ENCODE measurements at regions not wholly inside any gene's neighbourhood (a gene's known extent, or its start where the extent isn't known, plus 50 kb on each side); places are given as distances from the start of the nearest gene placed in this dataset.

DNA sequence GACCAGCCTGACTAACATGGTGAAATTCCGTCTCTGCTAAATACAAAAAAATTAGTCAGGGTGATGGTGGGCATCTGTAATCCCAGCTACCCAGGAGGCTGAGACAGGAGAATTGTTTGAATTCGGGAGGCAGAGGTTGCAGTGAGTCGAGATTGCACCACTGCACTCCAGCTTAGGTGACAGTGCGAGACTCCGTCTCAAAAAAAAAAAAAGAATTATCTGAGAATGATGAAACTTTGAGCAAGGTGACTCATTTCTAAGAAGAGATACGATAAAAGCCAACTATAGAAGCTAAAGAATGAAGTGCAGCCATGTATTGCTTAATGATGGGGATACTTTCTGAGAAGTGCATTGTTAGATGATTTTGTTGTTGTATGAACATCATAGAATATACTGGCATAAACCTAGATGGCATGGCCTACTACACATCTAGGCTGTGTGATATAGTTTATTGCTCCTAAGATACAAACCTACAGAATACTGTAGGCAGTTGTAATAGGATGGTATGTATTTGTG, 64.7 kb downstream of the SNRPE start:
- peak in 1 of 2 experiments; percentile 28 for DNase-seq (ENCODE audit: low read depth in 2 of 2)

GRCh38 chr1:203929741-203930309, 68.4 kb downstream of the SNRPE start:
- DNase-seq (ENCODE audit: low read depth in 2 of 2) = no peak

DNA sequence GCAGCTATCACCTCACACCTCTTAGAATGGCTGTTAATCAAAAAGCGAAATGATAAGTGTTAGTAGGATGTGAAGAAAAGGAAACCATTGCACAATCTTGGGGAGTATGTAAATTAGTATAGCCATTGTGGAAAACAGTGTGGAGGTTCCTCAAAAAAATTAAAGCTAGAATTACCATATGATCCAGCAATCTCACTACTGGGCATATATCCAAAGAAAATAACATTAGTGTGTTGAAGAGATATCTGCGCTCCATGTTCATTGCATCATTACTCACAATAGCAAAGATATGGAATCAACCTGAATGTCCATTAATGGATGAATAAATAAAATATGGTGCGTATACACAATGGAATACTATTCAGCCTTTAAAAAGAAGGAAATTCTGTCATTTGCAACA, 68.9 kb downstream of the SNRPE start:
- no peak for DNase-seq (ENCODE audit: low read depth in 2 of 2)

- DNase-seq (ENCODE audit: low read depth in 2 of 2) = no peak
These were observed 70.6 kb downstream of the SNRPE start for GRCh38 chr1:203931953-203932352.

DNA sequence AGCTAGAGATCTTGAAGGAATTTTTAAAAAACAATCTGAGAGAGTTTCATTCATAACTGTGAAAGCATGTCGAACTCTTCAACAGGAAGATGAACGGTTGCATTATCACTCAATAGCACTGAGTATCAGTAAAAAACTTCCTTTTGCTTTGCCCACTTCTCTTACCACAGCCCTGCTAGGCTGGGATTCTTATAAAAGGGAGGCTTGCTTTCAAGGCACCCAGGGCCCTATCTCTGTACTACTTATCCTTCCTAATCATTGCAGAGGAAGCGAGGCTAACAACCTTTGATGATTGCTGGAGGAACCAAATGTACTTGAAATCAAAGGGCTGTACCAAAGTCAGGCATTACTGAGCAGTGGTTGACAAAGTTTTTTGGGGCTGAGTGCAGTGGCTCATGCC, 71.2 kb downstream of the SNRPE start:
- no peak for DNase-seq (ENCODE audit: low read depth in 2 of 2)

DNA sequence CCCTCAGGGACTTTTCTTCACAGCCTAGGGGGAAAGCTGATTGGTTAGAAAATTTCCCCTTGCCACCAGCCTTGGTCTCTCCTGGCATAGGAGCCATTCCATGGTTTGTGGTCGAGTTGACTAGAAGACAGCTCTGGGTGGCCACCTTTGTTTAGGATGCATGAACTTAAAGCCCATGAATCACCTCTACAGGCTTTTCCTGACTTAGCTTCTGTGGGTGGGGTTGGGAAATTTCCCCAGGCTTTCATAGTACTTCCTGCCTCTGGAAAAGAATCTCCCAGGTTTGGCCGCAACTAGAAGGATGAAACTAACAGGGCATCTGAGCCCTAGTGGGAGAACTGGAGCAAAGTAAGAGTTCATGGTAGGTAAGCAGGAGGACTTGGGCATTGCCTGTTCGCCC, 72.6 kb downstream of the SNRPE start:
- DNase-seq (ENCODE audit: low read depth in 2 of 2) = no peak

DNA sequence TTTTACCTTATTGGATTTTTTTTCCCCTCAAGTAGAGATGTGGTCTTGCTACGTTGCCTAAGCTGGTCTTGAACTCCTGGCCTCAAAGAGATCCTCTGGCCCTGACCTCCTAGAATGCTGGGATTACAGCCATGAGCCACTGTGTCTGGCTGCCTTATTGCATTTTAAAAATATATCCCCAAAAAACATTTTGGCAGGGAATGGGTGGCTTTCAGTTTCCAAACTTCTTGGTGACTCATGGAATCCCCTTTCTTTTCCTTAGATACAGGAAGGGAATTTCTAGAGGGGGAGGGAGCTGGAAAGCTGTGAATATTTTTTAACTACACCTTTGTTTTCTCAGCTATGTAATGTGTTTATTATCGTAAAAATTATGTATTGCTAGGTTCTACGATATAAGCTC, 73.3 kb downstream of the SNRPE start:
- DNase-seq (ENCODE audit: low read depth in 2 of 2) = no peak

- DNase-seq (ENCODE audit: low read depth in 2 of 2) = no peak
These were observed 73.9 kb downstream of the SNRPE start for GRCh38 chr1:203935321-203935720.

DNA sequence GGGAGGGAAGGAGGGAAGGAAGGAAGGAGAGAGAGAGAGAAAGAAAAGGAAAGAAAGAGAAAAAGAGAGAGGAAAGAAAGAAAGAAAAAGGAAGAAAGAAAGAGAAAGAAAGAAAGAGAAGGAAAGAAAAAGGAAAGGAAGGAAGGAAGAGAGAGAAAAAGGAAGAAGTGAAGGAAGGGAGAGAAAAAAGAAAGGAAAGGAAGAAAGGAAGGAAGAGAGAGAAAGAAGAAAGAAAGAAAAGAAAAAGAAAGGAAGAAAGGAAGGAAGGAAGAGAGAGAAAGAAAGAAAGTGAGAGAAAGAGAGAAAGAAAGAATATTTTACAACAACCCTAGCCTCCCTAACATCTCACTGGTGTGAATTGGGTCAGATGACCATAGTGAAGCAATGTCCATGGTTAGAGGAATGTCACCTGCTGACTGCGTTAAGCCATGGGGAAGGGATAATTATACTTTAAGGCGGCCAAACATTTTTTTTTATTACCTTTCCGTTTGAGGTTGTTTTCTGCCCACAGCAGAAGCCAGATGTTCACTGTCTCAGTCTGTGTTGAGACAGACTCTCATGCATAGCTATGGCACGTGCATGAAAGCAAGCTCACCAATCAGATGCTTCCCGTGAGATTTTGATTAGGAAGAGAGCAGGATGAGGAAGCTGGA, 76.4 kb downstream of the SNRPE start:
- DNase-seq (ENCODE audit: low read depth in 2 of 2) = no peak

DNA sequence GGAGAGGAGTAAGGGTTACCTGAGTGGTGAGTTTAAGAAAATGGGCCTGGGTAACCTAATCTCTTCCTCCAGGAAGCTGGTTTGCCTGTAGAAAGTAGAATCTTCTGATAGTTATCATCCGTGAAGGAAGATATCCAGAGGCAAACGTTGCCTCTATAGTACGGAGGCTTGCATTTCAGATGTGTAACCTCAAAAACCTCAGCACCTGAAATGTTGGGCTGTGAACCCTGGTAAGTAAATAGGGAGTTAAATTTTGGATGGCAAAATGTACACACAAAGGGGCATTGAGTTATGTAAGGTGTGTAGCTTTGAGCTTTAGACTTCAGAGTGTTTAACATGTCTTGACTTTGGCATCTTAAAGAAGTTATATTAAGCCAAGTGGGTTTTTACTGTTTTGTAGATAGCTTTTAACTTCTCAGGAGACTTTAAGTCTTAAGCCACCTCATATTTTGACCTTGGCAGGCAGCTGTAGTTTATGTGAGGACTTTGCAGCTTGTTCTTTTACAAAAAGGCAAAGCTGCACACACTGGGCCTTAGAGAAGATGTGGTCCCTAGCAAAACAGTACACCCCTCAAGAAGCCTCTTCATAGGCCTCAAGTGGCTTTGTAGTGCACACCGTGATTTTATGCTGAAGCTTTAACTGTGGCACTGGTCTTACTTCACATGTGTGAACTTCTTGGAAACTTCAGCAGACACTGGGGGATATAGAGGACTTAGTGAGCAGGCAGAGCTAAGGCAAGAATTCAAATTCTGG, 83.4 kb downstream of the SNRPE start:
- DNase-seq (ENCODE audit: low read depth in 2 of 2) = no peak

DNA sequence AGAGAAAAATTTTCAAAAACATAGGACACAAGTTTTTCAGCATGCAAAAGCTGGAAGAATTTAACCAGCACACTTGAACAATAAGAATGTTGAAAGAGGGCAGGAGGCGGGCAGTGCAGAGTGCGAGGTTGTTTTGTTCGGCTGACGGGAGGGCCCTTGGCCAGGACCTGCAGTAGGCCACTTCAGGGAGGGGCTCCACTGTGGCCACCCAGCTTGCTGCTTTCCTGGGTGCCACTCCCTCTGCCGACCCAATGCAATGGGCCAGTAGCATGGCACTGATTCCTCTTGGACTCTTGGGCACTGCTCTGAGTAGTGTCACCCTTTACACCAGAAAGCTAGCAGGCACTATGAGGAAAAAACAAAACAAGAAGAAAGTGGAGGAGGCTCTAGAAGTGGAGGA, 92.9 kb downstream of the SNRPE start:
- no peak for DNase-seq (ENCODE audit: low read depth in 2 of 2)

DNA sequence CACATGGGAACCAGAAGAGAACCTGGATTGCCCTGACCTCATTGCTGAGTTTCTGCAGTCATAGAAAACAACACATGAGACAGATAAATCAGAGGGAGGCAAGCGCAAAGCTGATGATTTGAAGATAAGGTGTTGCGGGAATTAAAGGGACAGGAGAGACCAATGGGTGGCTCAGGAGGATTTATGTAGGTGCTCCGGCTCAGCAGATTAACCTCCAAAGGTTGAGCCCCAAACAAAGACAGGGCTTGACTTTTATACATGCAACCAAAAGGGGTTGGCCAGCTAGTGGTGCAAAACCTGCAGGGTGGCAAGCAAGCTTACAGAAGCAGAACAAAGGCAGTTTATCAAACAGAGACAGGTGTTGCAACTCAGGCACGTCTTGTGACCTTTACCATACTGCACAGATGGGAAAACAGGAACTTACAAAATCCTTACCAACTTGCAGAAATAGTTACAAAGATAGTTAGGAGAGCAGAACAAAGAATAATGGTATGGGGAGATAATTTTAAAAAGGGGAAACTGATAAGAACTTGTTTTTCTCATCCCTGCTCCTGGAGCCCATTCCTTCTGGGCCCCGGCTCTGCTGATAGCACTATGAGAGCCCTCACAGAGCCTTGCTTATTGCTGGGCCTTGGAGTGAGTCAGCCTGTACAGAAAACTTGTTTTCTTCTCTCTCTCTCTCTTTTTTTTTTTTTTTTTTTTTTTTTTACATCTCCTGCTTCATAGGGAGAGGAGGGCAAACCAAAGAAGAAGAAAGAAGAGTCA, 93.6 kb downstream of the SNRPE start:
- DNase-seq (ENCODE audit: low read depth in 2 of 2) = no peak

- no peak for DNase-seq (ENCODE audit: low read depth in 2 of 2)
These were observed 104.2 kb upstream of the SOX13 start for GRCh38 chr1:203968761-203969160.

DNA sequence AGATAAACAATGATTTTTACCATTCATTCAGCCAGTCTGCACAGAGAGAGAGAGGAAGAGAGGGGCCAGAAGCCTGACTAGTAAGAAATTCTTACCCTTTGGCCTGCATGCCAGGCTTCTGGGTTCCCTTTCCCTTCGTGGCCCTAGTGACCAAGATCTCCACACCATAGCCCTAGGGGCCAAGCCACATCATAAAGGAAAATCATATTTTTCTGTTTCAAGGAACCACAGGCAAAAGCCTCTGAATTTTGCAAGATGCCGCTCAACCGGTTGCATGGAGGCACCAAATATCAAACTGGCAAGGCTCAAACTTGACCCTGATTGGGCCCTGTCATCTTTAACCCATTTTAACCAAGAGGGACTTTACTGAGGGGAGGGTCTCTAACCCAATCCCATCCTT, 103.1 kb upstream of the SOX13 start:
- DNase-seq (ENCODE audit: low read depth in 2 of 2) = no peak

DNA sequence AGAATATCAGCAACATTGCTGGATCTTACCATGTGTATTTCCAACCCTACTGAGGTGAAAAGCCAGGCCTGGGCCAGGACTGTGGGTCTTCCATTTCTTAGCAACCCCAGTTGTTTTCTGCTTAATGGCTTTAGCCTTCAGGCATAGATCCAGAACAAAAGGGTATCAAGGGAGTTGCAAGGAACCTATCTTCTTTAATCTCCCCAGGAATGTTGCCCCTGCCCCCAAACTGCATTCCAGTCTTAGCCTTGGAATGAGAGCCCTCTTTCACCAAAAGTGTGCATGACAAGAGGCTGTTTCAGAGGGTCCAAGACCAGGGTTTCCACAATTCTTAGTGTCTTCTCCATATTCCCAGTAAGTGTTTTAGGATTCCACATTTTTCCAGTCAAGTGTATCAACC, 87.9 kb upstream of the SOX13 start:
- peak; percentile 1 to 3 for DNase-seq (ENCODE audit: low read depth in 2 of 2)

DNA sequence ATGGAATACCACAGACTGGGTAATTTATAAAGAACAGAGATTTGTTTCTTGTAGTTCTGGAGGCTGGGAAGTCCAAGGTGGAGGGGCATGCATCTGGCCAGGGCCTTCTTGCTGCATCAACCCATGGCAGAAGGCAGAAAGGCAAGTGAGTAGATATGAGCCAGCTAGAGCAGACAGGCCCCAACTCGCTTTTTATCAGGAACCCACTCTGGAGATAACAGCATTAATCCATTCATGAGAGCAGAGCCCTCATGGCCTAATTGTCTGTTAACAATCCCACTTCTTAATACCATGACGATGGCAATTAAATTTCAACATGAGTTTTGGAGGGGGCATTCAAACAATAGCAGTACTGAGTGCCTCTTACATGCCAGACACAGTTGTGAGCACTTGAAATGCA, 87.2 kb upstream of the SOX13 start:
- no peak for DNase-seq (ENCODE audit: low read depth in 2 of 2)

GRCh38 chr1:203986887-203987461, 85.9 kb upstream of the SOX13 start:
- DNase-seq (ENCODE audit: low read depth in 2 of 2) = no peak

GRCh38 chr1:203990118-203990517, 82.8 kb upstream of the SOX13 start:
- no peak for DNase-seq (ENCODE audit: low read depth in 2 of 2)

GRCh38 chr1:203992440-203992839, 80.5 kb upstream of the SOX13 start:
- no peak for DNase-seq (ENCODE audit: low read depth in 2 of 2)

DNA sequence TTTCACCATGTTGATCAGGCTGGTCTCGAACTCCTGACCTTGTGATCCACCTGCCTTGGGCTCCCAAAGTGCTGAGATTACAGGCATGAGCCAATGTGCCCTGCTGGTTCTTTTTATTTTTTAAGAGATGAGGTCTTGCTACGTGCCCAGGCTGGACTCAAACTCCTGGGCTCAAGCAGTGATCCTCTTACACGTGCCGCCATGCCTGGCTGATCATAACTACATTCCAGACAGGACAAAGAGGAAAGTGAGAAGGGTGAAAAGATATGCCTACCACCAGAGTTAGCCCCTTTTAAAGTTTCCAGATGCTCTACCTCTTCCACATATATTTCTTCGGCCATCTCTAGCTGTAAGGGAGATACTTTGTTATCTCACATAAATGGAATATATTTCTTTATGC, 79.7 kb upstream of the SOX13 start:
- no peak for DNase-seq (ENCODE audit: low read depth in 2 of 2)

DNA sequence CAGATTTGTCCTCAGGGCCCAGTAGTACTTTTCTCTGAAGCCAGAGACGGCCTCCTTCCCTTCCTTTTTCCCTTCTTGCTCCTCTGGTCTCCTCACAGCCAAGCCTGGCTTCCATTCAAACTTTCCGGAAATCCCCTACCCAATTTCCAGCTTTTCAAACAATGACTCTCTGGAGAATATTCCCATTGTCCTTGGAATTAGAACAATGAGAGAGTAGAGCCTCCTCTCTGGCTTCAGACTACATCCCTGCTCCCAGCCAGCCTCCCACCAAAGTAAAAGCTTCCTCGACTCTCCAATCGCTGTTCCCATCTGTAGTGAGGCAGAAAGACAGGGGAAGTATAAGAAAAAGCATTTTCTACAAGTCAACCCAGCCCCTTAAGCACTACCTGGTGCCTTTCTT, 77.7 kb upstream of the SOX13 start:
- no peak for DNase-seq (ENCODE audit: low read depth in 2 of 2)

DNA sequence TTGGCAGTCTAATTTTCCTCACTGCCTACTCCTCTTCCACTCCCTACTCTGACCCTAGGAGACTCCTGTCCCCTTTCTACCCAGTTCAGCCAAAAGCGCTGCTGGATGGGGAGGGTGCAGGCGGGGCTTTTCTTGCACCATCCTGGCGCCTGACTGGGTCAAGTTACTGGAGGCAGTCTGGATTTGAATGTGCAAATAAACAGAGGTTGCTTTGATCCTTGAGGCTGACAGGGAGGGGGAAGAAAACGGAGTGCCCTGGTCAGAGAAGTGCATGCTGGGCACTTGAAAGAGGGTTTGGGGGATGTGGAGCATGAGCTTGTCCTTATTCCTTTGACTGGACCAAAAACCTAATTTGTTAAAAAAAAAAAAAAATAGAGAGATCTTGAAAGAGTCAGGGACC, 76.8 kb upstream of the SOX13 start:
- DNase-seq (ENCODE audit: low read depth in 2 of 2) = no peak

Data from fibroblast of skin of left biceps (primary cell).